NCI-H524 (cell line): ENCODE measurements at regions not wholly inside any gene's neighbourhood (a gene's known extent, or its start where the extent isn't known, plus 50 kb on each side); places are given as distances from the start of the nearest gene placed in this dataset.

Experiments used
- DNase-seq, 2 experiments: peaks; one replicate each; lab custom pipeline; 2025; lab: John Stamatoyannopoulos, UW

DNA sequence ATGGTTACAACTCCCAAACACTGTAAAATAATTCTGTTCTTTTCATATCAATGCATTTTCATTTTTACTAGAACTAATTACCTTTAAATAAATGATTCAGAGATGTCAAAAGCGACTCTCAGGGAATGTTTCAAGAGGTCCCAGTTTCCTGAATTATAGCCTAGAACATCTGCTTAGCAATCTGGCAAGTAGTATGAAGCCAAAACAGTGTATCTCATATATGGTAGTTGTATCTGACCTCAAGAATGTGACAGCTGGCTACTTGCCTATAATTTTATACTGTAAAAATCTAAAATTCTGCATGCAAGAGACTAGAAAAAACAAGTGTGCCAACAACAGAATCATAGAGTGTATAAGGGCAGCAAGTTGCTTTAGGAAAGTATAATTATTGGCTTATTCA lies 187.7 kb upstream of the POU5F2 start:
- DNase-seq, result peak; percentile 66 to 90

DNA sequence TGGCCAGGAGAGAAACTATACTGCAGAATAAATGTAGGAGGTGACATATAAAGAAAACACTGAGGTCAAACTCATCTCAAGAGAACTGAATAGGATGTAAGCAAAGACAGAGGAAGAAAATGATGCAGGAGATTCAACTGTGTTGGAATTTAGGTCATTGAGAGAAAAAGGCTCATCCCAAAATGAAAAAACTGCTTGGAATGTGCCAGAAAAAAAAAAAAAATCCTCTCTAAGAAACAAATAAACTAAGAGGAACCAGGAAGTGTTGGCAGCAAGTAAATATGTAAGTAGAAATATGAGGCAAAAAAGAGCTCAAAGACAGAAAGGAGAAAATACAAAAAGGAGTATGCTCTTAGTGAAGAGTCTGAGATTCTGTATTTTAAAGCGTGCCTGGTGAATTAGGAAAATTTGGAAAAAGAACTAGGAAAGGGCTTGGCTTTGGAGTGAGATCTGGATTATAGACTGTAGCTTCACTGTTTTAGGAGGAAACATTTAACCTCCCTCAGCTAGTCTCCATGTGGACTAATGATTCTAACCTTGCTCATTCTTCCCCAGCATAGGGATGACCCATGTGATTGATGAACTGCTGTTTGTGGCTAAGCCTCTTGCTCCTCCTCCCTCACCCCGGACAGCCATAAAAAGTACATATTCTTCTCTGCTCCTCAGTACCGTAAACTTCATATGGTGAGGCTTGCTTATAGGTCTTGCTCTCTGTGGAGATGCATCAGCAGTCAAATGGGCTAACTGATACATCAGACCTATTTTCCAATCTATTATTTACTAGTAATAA lies 185.6 kb upstream of the POU5F2 start:
- DNase-seq, result no peak

DNA sequence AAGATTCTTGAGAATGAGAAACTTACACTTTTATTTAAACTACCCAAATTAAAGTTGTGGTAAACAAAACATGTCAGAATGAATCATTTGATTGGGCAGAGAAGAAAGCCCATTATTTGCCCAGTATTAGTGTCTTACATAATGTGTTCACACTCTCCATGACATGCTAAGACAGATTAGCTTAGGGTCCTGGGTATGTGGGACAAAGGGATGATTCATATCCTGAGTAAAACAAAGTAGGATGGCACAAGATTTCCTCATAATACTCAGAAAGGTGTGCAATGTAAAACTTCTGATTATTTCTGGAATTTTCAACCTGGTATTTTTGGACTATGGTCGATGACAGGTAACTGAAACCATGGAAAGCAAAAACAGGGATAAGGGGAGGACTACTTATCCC lies 183.9 kb upstream of the POU5F2 start:
- no peak for DNase-seq

DNA sequence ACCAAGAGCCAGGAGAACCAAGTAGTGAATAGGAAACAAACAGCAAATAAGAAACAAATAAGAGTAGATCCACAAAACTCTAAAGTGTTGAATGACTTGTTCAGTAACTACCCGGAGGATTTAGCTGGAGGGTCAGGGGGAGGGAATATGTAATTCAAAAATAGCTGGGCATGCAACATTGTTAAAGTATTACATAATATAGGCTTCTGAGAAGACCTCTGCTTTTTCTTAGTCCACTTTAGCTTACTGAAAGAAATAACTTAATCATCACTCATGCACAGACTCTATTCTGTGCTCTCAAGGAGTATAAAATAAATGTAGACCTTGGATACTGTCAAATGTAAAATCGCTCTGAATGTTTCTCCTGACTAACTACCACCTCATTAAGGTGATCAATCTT lies 183.2 kb upstream of the POU5F2 start:
- no peak for DNase-seq

DNA sequence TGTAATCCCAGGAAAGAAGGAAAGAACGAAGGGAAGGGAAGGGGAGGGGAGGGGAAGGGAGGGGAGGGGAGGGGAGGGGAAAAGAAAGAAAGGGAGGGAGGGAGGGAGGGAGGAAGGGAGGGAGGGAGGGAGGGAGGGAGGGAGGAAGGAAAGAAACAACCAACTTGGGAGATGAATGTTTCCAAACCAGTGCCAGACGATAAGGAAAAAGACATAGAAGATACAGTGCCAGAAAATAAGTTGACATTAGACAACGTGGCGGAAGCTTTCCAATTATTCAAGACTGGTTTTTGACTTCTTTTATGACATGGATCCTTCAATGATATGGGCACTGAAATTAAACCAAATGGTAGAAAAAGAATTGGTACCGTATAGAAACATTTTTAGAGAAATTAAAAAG lies 181.2 kb upstream of the POU5F2 start:
- DNase-seq, result no peak

DNA sequence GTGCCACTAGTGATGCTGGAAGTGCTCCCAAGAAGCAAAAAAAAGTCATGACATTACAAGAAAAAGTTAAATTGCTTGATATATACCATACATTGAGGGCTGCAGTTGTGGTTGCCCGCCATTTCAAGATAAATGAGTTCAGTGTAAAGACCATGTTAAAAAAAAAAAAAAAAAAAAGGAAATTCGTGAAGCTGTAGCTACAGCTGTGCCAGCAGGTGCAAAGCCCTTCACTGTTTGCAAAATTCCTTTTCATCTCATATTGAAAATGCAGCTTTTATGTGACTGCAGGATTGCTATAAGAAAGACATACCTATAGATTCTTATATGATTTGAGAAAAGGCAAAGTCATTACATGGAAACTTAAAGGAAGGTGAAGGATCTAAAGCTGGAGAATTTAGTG lies 179.6 kb upstream of the POU5F2 start:
- no peak for DNase-seq

DNA sequence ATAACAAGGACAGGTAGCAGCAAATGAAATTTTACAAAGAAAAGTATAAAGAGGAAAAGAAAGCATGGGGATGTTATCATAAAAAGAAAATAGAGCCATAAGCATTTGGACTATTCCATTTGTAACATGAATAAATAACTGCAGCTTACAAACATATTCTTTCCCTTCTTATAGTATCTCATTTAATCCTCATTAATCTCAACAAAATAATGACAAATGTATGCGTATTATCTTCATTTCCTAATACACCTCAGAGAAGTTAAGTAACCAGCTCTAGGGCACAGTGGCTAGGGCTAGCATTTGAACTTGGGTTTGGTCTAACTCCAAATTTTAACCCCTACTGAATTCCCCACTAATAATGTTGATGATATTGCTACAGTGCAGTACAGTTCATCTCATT lies 175.5 kb upstream of the POU5F2 start:
- no peak for DNase-seq

DNA sequence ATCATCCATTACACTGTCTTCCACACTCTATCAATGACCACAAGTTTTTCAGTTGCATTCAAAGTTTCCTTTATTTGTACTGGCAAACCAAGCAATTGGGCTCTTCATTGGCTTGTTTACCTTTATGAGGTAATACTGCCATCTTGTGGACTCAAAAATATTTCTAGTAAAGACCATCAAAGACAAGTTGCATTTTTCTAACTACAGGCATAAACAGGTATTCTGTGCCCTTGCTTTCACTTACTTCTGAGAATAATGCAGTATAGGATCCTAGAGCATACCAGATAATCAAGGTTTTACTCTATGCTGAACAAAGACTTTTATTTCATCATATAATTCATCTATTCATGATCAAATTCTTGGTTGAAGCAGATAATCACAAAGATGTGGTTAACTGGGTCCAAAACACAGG lies 173.7 kb upstream of the POU5F2 start:
- peak; percentile 4 to 48 for DNase-seq

DNA sequence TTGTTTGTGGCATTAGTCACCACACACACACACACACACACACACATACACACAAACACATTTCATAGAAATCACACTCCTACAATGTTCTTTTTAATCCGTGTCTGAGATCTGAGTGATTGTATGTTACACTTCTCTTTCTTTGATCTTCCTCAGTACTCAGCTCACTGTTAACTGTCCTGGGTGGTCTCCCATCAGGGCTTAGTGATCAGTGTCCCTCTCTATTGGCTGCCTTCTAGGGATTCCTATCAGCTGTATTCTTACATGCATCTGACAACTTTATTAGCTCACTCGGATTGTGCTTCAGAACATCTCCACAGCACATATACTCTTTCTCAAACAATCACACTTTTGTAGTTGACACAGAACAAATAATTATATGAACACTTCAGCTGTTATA lies 170.2 kb upstream of the POU5F2 start:
- DNase-seq, result no peak

DNA sequence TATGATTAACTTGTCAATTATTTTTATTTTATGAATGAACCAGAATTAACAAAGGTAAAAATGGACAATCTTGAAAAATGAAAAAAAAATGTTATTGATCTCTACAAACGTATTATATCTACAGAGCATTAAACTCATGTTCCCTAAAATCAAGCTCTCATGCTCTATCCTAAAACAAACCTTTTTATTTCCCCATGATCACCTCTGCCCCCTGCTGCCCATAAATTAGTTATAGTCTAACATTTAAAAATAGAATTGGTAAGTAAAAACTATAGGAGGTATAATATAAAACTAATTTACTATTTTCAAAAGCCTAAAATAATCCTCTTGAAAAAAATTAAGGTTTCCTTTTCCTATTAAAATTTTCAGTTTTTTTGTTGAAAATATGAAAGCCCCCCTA lies 168.0 kb upstream of the POU5F2 start:
- DNase-seq, result peak in 1 of 2 experiments; percentile 3

DNA sequence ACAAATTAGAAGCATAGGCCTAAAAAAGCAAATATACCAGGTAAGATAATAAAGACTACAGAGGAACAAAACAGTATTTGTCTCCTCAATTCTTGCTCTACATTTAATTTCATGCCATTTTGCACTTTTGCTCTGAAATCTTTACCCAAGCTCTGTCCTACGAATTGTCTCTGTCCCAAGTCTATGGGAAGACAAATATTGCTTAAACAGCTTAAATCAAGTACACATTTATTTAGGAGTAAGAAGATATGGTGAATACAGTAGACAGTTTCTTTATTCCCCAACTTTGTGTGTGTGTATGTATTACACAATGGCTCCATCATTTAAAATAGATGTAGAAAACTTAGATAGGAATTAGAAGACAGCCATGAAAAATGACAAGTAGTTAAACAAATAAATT lies 163.5 kb upstream of the POU5F2 start:
- no peak for DNase-seq

DNA sequence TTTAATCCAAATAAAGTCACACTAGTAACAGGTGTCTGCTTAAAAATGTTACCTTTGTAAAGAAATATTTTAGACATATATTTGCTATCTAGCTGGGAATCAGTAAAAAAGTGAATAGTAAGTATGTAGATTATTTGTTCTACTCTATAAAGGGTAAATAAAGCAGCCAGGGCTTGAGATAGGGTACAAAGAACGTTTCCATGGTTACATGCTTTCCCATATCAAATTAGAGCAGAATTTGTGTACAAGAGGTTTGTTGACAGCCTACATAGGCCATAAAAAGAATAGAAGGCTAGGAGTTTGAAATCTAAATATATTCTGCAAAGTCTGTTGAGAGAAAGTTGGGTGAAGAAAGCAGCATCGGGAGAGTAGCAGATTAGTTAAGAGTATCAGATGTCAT lies 160.9 kb upstream of the POU5F2 start:
- no peak for DNase-seq

DNA sequence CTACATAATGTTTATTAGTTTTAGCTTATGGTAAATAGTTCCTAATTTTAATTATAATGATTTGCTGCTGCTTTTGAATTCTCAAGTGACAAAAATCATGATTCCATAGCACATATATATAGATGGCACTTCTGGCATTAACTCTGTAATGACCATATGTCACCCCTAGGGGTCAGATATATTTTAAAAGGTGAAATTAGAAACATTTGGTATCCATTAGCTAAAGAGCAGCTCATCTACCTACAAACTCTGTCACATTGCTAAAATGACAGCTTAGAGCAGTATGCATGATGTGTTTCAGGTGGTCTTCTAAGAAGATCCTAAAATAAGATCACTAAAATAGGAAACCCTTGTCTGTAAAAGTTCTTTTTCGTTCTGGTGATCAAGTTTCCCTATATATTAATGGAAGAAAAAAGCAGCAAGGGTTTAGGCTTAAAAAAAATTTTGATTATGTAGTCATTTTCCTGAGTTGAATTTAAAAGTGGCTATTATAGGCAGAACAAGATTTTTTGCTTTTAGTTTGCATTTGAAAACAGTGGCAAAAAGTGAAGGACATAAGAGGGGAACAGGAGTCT lies 157.7 kb upstream of the POU5F2 start:
- DNase-seq, result peak in 1 of 2 experiments; percentile 42

DNA sequence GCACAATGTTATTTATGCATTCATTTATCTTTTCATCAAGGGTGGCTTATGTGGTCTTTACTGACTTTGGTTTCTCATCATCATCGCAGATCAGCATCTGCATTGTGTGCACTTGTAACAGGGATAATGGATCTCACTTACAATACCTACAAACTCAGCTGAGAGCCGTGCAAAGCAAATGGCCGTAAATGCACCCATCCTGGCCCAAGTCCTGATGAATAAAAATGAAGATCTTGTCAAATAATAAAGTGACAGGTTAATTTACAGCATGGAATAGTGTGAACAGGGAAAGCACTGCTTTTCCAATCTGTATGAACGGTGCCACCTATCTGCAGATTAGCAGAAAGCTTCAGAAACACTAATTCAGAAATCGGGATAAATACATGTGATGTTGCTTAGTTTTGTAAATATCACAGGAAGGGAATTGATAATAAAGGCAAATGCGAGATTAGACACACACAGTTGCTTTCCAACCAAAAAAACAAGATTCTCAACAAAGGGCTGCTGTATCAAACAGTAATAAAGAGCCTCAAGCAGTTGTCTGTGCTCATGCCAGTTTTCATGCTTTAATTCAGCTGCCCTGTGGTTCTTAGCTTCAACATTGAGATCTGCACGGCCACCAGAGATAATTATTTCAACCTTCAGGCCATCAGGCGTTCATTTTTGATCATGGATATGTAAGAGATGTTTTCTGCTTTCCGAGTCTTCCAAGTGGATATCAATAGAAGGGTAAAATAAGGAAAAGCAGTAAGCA lies 153.4 kb upstream of the POU5F2 start:
- peak in 1 of 2 experiments; percentile 7 for DNase-seq

DNA sequence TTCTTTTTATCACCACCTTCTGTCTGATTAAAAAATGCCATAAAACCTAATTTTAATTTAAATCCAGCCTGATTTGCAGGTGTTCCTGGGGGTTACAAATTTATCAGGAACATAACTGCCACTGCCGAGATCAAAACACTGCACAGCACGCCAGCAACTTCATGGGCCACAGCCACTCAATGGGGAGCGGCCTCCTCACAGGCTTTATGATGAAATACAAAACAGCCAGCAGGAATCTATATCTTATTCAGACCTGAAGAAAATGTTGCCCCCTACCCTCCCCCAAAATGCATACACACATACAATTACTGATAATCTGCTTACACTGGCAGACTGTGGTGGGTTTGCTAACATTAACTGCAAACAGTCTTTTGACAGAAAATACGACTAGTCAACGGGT lies 151.7 kb upstream of the POU5F2 start:
- DNase-seq, result no peak

DNA sequence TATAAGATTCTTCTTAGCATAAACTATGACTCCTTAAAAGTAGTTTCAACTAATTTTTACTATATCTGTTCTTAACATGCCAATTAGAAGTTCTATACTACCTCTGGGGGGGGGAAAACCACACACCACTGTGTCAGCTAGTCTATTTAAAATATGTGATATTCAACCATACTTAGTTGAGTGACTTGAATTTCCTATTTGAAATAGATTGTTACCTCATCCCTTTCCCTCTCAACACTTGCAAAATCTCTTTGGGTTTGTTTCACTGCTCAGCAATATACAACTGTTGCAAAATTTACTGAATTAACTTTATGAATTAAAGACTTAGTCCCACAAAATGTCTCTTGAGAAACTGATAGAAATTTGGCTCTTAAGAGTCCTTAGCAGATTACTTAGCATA lies 151.1 kb upstream of the POU5F2 start:
- DNase-seq, result no peak

DNA sequence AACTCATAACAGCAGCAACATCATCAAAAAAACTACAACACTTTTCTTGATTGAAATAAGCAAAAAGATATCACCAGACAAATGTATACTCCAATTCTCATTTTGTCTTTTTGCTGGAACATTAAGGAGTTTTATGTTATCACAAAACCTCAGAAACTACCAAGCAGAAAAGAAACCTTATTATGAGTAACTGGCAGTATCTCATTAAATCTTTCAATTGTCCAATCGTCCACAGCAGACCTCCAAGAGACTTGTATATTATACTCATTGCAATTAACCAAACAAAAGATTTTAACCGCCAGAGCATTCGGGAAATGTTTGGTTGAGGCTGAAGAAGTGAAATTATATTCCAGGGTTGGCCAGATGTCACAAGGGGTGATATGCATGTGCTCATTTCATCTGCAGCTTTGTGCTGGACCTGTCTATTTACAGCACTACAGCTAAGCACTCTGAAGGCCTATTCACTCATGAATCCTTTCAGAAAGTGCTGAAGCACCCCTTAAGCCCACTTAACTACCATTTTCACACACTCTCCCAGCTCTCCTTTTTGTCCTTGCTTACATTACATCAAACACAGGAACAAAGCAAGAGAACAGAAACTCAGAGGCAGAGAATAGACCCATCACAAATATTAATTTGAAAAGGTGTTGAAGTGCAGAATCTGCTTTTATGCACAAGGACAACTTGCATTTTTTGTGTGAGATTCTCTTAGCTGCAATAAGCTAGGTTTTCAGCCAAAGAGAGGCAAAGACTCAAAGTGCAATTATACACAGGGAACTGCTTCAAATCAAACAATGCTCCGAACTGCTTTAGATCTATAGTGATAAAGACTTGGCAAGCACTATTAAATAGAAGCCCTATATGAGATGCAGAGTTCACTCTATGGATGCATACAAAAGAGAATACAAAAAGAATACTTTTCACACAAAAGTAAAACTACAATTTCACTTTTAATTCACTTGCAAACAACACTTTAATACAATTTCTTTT lies 150.4 kb upstream of the POU5F2 start:
- DNase-seq, result peak; percentile 66 to 86

DNA sequence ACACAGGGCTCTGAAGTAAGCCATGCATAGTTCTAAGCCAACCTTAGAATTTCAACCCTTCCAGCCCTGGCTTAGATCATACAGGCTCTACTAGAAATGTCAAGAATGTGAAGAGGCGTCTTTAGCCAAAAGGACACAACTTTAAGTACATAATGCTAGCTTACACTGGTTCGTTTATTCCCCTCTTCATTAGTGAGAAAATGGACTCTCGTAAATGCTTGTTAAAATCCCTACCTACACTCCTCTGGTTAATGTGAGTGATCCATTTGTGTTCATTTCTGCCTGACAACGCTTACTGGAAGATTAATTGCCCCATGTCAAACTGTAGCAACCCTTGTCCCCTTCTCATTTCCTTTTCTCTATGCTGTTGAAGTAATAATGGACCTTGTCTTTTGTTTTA lies 149.3 kb upstream of the POU5F2 start:
- DNase-seq, result peak; percentile 63 to 74

DNA sequence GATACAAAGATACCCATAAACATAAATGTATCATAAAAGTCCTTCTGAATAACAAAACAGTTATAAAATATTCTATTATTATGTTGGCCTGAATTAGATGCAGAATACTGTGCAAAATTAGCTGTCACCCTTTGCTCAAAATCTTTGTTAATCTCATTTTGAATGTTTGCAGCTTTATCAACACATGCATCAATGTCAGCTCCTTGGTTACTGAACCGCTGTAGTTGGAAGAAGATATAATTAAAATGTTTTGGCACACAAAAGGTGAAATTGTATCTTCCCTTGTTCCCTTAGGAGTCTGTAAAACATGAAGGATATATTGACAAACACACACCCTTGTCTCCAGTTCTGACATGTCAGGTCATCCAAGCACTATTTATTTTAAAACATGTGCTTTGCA lies 146.3 kb upstream of the POU5F2 start:
- DNase-seq, result no peak

DNA sequence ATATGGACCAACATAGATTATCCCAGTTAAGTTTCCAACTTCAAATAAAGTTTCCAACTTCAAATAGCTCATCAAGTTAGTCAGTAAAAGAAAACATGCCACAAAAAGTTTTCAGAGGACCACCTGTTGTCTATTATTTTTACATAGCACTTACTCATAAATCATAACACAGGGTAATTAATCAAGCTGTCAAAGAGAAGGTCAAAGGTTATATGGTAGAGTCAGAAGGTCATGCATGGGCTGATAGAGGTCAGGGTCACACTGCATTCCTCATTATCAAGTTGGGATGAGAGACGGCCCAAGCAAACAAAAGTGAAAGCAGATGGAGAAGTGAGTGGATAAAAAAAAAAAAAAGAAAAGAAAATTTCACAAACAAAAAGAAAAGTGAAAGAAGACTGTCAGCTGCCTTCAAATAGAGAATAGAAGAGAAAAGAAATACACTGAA lies 145.5 kb upstream of the POU5F2 start:
- no peak for DNase-seq

DNA sequence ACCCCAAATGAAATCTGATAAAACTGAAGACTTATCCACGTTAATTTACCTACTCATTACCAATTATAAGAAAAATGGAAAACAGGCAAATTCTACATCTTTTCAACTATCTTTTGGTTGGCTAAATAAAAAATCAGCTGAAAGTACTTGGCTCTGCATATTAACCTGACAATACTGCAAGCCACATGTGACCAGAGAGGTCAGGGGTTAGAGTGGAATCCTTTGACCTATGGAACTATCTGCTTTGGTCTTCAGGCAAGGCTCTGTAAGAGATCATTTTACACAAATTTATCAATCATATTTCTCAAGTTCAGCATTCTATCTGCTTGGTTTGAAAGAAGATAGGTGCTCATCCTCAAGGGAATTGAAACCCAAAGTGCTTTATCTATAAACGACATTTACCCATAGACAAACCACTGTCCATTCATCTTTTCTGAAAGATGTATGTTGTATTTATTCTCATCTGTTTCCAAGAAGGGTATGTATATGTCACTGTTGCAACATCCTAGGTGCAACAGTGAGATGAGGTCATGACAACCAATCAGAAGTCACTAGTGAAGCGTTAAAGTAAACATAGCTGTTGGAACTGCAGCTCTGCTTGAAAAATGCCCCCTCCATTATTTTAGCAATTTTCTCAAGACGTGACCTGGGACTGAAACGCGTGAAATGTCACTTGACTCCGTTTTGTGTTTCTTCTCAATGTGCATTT lies 144.9 kb upstream of the POU5F2 start:
- DNase-seq, result no peak
